A673 (cell line): ENCODE measurements at regions not wholly inside any gene's neighbourhood (a gene's known extent, or its start where the extent isn't known, plus 50 kb on each side); places are given as distances from the start of the nearest gene placed in this dataset.

Experiments
- EZH2 ChIP-seq: fragments of 200-600 bp; sonication (generic); IDR thresholded peaks from 2 replicates; pipeline ENCODE4 v1.6.1; 2017; ENCODE audit warnings: borderline replicate concordance, low read depth, mild to moderate bottlenecking, mixed read lengths, antibody characterized with exemption, low read length; ENCODE audit not compliant: poor library complexity, severe bottlenecking
- TF ChIP-seq, protein P1 (sequence below): fragments of 300-800, 200-600 bp; sonication (generic); conservative IDR thresholded peaks from 2 replicates; pipeline ENCODE4 v1.5.1; 2017; ENCODE audit warnings: low read depth, mild to moderate bottlenecking, antibody characterized with exemption, low read length, moderate library complexity, mixed read lengths

DNA sequence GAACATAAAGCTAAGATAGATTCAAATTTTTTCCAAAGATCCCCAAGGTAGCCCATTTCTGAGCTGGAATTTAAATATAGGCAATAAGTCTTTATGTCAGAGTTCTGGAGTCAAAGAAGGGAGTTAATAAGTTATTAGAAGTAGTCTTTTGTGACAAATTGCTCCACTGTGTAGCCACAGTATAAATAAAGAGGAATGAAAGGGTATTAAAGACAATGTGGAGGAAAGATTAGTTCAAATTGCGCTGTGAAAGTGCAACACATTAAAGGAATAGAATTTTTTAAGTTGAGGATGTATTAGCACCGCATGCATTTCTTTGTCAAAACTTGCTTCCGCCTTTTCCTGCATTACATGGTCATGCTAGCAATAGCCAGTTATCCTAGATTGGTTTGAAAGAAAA, 666.6 kb upstream of the CCDC54 start:
- TF ChIP-seq, protein P1, sequence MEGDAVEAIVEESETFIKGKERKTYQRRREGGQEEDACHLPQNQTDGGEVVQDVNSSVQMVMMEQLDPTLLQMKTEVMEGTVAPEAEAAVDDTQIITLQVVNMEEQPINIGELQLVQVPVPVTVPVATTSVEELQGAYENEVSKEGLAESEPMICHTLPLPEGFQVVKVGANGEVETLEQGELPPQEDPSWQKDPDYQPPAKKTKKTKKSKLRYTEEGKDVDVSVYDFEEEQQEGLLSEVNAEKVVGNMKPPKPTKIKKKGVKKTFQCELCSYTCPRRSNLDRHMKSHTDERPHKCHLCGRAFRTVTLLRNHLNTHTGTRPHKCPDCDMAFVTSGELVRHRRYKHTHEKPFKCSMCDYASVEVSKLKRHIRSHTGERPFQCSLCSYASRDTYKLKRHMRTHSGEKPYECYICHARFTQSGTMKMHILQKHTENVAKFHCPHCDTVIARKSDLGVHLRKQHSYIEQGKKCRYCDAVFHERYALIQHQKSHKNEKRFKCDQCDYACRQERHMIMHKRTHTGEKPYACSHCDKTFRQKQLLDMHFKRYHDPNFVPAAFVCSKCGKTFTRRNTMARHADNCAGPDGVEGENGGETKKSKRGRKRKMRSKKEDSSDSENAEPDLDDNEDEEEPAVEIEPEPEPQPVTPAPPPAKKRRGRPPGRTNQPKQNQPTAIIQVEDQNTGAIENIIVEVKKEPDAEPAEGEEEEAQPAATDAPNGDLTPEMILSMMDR: no peak
- no peak for TF ChIP-seq EZH2
